RWPE1 (cell line): ENCODE measurements at regions not wholly inside any gene's neighbourhood (a gene's known extent, or its start where the extent isn't known, plus 50 kb on each side); places are given as distances from the start of the nearest gene placed in this dataset.
"Not testable (repeated sequence)": the region's sequence is repeated elsewhere in the genome, so short reads cannot be mapped to it uniquely, and the experiment has no call there.

ENCODE experiments used
- CTCF ChIA-PET: fragments of 350-600 bp; sonication (Branson Sonifier 250); formaldehyde crosslinking; extraction: SDS; loops from one replicate; lab custom pipeline; 2021; lab: Yijun Ruan, JAX
- POLR2A ChIA-PET: fragments of 400-600 bp; formaldehyde crosslinking; extraction: SDS; loops from one replicate; lab custom pipeline; 2020; ENCODE audit warnings: antibody characterized with exemption; ENCODE audit not compliant: low non-redundant PET; lab: Yijun Ruan, JAX
- DNase-seq: peaks from one replicate; pipeline ENCODE4 v3.0.0; 2012; ENCODE audit warnings: low spot score
- H3K27ac ChIP-seq: fragments of 450-650 bp; 2 replicates; pipeline ENCODE4 v1.5.1; 2017
- TF ChIP-seq, protein P1 (sequence below): fragments of 450-650 bp; conservative IDR thresholded peaks from 2 replicates; pipeline ENCODE4 v1.5.1; 2017; ENCODE audit warnings: low read depth, mild to moderate bottlenecking

DNA sequence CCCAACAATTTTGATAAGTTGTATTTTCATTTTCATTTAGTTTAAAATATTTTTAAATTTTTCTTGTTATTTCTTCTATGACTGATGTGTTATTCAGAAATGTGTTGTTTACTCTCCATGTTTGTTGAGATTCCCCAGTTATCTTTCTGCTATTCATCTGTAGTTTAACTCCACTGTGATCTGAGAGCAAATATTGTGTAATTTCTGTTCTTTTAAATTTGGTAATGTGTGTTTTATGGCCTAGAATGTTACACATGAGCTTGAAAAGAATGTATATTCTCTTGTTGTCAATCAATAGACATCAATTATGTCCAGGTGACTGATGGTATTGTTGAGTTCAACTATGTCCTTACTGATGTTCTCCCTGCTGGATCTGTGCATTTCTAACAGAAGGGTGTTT is 188.2 kb downstream of the CYP26B1 start:
- ChIA-PET CTCF (no interaction called here), POLR2A (no interaction called here)
- H3K27ac ChIP-seq = no peak overlapping the region
- no peak for DNase-seq
- TF ChIP-seq, protein P1, sequence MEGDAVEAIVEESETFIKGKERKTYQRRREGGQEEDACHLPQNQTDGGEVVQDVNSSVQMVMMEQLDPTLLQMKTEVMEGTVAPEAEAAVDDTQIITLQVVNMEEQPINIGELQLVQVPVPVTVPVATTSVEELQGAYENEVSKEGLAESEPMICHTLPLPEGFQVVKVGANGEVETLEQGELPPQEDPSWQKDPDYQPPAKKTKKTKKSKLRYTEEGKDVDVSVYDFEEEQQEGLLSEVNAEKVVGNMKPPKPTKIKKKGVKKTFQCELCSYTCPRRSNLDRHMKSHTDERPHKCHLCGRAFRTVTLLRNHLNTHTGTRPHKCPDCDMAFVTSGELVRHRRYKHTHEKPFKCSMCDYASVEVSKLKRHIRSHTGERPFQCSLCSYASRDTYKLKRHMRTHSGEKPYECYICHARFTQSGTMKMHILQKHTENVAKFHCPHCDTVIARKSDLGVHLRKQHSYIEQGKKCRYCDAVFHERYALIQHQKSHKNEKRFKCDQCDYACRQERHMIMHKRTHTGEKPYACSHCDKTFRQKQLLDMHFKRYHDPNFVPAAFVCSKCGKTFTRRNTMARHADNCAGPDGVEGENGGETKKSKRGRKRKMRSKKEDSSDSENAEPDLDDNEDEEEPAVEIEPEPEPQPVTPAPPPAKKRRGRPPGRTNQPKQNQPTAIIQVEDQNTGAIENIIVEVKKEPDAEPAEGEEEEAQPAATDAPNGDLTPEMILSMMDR = no peak

DNA sequence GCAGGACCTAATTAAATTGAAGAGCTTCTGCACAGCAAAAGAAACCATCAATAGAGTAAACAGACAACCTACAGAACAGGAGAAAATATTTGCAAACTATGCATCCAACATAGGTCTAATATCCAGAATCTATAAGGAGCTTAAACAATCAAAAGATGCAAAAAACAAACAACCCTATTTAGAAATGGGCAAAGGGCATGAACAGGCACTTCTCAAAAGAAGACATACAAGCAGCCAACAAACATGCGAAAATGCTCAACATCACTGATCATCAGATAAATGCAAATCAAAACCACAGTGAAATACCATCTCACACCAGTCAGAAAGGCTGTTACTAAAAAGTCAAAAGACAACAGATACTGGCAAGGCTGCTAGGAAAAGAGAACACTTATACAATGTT is 189.2 kb downstream of the CYP26B1 start:
- DNase-seq, CTCF ChIA-PET, POLR2A ChIA-PET, H3K27ac ChIP-seq: not testable (repeated sequence)

DNA sequence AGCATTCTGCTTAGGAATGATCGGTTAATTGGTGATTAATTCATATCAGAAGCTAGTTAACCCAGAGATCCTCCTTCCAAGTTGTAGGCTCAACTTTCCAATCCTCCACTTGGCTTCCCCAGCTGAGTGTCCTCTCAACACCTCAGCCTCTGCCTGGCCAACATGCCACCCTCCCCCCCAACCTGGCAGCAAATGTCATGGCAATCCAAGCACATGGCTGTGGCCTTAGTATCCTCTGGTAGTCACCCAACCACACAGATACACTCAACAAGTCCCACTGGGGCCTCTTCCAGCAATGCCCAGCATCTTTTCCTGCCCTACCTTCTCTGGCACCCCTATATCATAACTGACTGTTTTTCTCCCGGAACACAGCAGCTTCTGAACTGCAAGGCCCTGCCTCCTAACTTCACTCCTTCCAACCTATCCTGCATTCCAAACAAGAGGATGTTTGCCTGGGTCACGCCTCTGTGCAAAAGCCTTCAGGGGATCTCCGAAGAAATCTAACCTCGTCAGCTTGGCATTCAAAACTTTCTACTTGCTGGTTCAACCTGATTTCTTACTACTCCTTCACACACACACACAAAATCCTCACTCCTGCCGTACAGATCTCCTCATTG is 195.0 kb downstream of the CYP26B1 start:
- DNase-seq = peak; percentile 50
- H3K27ac ChIP-seq = no peak overlapping the region
- ChIA-PET POLR2A (no interaction called here), CTCF (interaction anchor here (0.6 to 2.7 kb wide), 5 partner anchors 16 to 403 kb away, joined by 3 to 9 read pairs (median 3); no protein-coding TSS in a partner anchor)
- TF ChIP-seq, protein P1 = no peak

DNA sequence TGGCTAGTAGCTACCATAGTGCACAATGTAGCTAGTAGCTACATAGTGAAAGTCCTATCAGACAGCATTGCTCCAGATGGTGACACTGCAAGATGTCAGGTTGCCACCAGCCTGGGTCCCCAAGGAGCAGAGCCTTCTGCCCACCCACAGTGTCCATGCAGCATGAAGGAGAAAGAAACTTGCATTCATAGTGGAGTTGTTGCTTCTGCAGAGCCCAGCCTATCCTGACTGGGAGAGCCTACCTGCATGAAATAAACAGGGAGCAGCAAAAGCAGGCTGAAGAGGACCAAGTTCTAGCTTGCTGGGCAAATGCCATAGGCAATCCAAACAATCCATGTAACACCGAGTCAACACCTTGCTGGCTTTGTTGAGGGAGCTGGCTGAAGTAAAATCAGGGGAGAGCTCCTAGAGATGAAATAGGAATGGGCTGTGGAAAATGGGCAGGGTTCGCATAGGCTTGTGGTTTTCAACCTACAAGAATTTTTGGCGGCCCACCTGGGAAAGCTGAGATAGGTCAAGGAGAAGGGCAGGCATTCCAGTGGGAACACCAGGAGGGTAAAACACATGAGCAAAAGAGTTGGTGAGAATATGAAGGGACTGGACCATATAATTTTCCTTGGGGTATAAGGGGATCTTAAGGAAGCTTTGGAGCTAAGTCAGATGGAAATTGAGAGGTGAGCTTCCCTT is 195.8 kb downstream of the CYP26B1 start:
- DNase-seq = no peak
- CTCF ChIA-PET = interaction anchor here (0.6 to 2.7 kb wide), 4 partner anchors 15 to 402 kb away, joined by 3 to 9 read pairs (median 3); no protein-coding TSS in a partner anchor
- no peak overlapping the region for H3K27ac ChIP-seq
- TF ChIP-seq, protein P1 = no peak
- POLR2A ChIA-PET = no interaction called here

DNA sequence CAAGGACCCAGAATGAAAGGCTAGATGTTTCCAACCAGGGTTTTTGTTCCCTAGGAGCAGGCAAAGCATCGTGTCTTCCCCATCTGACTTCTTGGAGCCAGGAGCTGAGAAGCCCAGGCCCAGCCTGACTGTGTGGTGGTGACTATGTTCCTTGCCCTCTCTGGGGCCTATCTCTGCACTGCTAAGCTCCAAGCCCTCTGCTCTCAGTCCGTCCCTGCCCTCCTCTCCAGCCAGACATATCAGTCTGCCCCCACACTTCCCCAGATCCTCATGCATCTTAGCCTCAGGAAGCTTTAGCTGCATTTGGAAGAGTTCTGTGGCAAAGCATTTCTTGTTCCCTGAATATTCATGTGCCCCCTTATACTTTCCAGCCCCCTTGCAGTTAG is 196.6 kb downstream of the CYP26B1 start:
- no peak for DNase-seq
- ChIA-PET CTCF (interaction anchor here (2.7 kb wide), 1 partner anchor 199 kb away, joined by 9 read pairs; no protein-coding TSS in a partner anchor), POLR2A (no interaction called here)
- no peak overlapping the region for H3K27ac ChIP-seq
- TF ChIP-seq, protein P1 = no peak

DNA sequence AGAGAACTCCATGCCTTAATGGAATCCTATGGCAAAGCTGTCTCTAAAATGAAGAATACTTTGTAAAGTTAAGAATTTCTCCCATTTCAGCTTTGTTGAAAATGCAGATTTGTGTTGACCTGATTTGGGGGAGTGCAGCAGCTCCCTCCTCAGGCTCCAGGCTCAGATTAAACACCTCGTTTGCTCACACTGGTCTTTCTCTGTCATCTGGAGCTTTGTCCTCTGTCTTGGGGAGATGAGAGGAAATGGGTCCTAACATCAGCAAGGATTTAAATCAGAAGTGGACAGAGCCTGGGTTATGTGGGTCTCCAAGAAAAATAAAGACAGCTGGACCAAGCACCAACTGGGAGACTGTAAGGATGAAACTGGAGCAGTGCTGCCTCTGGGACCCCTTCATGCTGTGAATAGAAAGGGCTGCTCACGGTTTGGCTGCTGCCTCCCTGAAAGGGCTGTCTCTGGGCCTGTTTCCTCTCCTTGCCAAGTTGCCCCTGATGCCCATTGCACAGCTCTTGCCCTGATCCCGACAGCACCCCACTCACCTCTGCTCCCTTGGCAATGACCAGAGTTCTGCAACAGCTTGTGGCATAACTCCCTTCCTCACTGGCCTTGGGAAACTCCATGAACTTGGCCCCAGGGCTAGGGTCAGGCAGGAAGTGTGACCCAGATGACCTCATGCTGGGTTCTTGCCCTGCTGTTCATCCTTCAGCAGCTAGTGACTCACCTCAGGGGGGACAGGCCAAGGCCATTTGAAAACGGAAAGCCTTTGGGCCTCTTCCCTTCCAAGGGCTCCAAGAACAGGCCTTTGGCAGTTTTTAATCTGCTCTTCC is 197.2 kb downstream of the CYP26B1 start:
- DNase-seq = no peak
- no peak overlapping the region for H3K27ac ChIP-seq
- ChIA-PET POLR2A (no interaction called here), CTCF (interaction anchor here (0.6 to 2.7 kb wide), 4 partner anchors 9 to 200 kb away, joined by 3 to 9 read pairs (median 4); no protein-coding TSS in a partner anchor)
- TF ChIP-seq, protein P1 = no peak
